HL-60 (cell line): ENCODE measurements at regions not wholly inside any gene's neighbourhood (a gene's known extent, or its start where the extent isn't known, plus 50 kb on each side); places are given as distances from the start of the nearest gene placed in this dataset.

Experiments
- DNase-seq, 2 experiments: peaks; one replicate each; pipeline ENCODE4 v3.0.0-alpha.2; 2010 to 2020; ENCODE audit warnings: low read depth in 1 of 2, low spot score in 1 of 2
- H3K27ac ChIP-seq: fragments of 250-450 bp; sonication (Bioruptor Pico); replicated peaks from 2 replicates; pipeline ENCODE4 v1.5.1; 2020; ENCODE audit warnings: mild to moderate bottlenecking, moderate library complexity
- H3K27me3 ChIP-seq: fragments of 250-450 bp; sonication (Bioruptor Pico); 2 replicates; pipeline ENCODE4 v1.5.1; 2021; ENCODE audit warnings: mild to moderate bottlenecking, moderate library complexity; ENCODE audit not compliant: insufficient read depth, poor library complexity, severe bottlenecking
- H3K4me3 ChIP-seq: replicated peaks from 2 replicates; pipeline ENCODE4 v1.5.1; 2011; ENCODE audit warnings: mild to moderate bottlenecking, control low read depth, low read length; ENCODE audit not compliant: insufficient read depth
- CTCF ChIP-seq: IDR thresholded peaks from one replicate; pipeline ENCODE4 v1.5.1; 2011; ENCODE audit warnings: low read length, control low read depth, inconsistent platforms; ENCODE audit not compliant: insufficient read depth
- GABPA ChIP-seq: IDR thresholded peaks from 2 replicates; pipeline ENCODE4 v1.6.1; 2012; ENCODE audit warnings: low read depth
- POLR2AphosphoS5 ChIP-seq: IDR thresholded peaks from 2 replicates; pipeline ENCODE4 v1.6.1; 2012; ENCODE audit warnings: low read depth
- SPI1 ChIP-seq: IDR thresholded peaks from 2 replicates; pipeline ENCODE4 v1.6.1; 2012; ENCODE audit warnings: low read depth, mild to moderate bottlenecking, borderline replicate concordance
- TF ChIP-seq, protein P1 (sequence below): IDR thresholded peaks from 2 replicates; pipeline ENCODE4 v1.6.1; 2012; ENCODE audit warnings: low read depth; ENCODE audit not compliant: insufficient replicate concordance

GRCh38 chr10:60513281-60513680 is 123.6 kb upstream of the ANK3 start:
- no peak for TF ChIP-seq CTCF
- no peak for DNase-seq
- H3K4me3 ChIP-seq = no peak overlapping the region
- H3K27me3 ChIP-seq = peaks cover 2% of the 10 kb centered on the region
- no peak overlapping the region for H3K27ac ChIP-seq

DNA sequence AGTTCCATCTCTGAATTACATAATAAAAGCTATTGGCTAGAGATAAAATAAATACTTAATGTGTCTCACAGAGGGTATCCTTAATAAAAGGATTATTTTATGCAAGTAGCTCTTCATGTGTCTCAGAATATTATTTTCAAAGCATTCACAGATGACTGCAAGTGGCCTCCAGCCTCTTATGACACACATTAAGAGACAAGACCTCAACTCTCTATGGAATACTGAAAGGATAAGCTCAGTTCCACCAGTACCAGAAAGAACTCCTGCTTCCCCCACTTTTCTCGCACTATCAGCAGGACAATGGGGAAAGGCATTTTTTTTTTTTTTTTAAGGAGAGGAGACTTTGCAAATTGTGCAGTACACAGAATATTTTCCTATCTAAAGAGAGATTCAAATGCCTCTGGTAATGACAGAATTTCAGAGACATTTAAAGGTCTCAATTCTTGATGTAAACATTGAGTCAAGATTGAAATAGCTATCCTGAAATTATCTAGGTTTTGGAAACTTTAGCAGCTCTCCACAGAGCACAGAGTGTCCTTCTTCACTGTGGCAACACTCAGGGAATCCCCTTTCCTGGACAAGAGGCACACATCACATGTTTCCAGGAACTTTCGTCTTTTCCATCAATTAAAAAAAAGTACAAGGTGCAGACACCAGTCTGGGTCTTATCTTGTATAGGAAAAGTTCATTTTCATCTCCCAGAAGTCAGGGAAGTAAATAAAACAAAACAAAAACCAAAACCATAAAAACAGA is 122.0 kb upstream of the ANK3 start:
- Histone ChIP-seq H3K4me3 (no peak overlapping the region), H3K27ac (no peak overlapping the region), H3K27me3 (peaks cover 2% of the 10 kb centered on the region)
- no peak for DNase-seq
- no peak for TF ChIP-seq SPI1
- TF ChIP-seq, protein P1, sequence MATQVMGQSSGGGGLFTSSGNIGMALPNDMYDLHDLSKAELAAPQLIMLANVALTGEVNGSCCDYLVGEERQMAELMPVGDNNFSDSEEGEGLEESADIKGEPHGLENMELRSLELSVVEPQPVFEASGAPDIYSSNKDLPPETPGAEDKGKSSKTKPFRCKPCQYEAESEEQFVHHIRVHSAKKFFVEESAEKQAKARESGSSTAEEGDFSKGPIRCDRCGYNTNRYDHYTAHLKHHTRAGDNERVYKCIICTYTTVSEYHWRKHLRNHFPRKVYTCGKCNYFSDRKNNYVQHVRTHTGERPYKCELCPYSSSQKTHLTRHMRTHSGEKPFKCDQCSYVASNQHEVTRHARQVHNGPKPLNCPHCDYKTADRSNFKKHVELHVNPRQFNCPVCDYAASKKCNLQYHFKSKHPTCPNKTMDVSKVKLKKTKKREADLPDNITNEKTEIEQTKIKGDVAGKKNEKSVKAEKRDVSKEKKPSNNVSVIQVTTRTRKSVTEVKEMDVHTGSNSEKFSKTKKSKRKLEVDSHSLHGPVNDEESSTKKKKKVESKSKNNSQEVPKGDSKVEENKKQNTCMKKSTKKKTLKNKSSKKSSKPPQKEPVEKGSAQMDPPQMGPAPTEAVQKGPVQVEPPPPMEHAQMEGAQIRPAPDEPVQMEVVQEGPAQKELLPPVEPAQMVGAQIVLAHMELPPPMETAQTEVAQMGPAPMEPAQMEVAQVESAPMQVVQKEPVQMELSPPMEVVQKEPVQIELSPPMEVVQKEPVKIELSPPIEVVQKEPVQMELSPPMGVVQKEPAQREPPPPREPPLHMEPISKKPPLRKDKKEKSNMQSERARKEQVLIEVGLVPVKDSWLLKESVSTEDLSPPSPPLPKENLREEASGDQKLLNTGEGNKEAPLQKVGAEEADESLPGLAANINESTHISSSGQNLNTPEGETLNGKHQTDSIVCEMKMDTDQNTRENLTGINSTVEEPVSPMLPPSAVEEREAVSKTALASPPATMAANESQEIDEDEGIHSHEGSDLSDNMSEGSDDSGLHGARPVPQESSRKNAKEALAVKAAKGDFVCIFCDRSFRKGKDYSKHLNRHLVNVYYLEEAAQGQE = no peak
- TF ChIP-seq CTCF = no peak
- TF ChIP-seq POLR2AphosphoS5 = no peak
- no peak for TF ChIP-seq GABPA

- no peak for TF ChIP-seq GABPA
- no peak for TF ChIP-seq POLR2AphosphoS5
- TF ChIP-seq, protein P1 = no peak
- no peak for TF ChIP-seq CTCF
- TF ChIP-seq SPI1 = no peak
- H3K27ac ChIP-seq = no peak overlapping the region
- no peak for DNase-seq
- peaks cover 2% of the 10 kb centered on the region for H3K27me3 ChIP-seq
- no peak overlapping the region for H3K4me3 ChIP-seq
Measured at GRCh38 chr10:60508831-60509230, 119.2 kb upstream of the ANK3 start.

GRCh38 chr10:60508037-60508436 is 118.4 kb upstream of the ANK3 start:
- H3K27ac ChIP-seq = no peak overlapping the region
- no peak overlapping the region for H3K4me3 ChIP-seq
- peaks cover 2% of the 10 kb centered on the region for H3K27me3 ChIP-seq
- DNase-seq = no peak
- TF ChIP-seq, protein P1 = no peak
- TF ChIP-seq GABPA (no peak), CTCF (no peak), SPI1 (no peak), POLR2AphosphoS5 (no peak)
